ENCODE measurements at regions not wholly inside any gene's neighbourhood (a gene's known extent, or its start where the extent isn't known, plus 50 kb on each side); places are given as distances from the start of the nearest gene placed in this dataset.

GRCh38 chr13:55660851-55661250, 1479.9 kb upstream of the PRR20A start:
- no peak for DNase-seq (ENCODE audit: low read depth)

- DNase-seq (ENCODE audit: low read depth), result no peak
Measured at GRCh38 chr13:55661505-55661904, 1479.2 kb upstream of the PRR20A start.

DNA sequence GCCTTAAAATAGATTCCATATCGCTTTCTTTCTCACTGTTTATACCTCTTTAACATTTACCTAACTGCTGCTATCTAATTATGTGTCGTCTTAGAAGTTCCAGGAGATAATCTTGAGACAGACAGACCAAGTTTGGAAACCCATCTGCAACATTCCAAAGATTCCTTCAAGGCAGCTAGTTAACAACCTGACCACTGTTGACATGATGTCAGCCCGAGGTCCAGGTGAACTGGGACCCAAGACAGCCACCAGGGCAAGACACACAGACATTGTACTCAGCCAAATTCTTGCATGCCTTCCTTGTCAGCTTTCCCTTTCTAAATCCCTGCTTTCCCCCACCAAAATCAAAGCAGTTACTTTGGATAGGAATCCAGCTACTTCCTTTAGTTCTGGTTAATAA, 1476.5 kb upstream of the PRR20A start:
- no peak for DNase-seq (ENCODE audit: low read depth)

GRCh38 chr13:55669051-55669450, 1471.7 kb upstream of the PRR20A start:
- no peak for DNase-seq (ENCODE audit: low read depth)

DNA sequence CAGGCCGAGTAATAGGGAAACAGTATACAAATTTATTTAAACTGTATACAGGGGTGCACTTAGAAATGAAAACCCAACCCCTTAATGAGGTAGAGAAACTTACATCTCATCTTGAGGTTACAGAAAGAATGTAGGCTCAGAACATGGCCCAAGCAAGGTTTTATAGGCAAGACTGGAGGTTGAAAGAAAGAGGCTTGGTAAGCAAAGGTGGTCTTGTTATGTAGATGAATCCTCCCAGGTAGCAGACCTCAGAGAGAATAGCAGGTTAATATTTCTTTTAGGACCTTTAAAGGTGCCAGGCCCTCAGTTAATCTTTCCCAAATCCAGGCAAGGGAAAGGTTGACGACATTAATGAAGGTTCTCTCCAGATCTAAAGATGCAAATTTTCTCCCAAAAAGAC, 1466.8 kb upstream of the PRR20A start:
- DNase-seq (ENCODE audit: low read depth), result no peak

- no peak for DNase-seq (ENCODE audit: low read depth)
Measured at GRCh38 chr13:55682776-55683175, 1457.9 kb upstream of the PRR20A start.

DNA sequence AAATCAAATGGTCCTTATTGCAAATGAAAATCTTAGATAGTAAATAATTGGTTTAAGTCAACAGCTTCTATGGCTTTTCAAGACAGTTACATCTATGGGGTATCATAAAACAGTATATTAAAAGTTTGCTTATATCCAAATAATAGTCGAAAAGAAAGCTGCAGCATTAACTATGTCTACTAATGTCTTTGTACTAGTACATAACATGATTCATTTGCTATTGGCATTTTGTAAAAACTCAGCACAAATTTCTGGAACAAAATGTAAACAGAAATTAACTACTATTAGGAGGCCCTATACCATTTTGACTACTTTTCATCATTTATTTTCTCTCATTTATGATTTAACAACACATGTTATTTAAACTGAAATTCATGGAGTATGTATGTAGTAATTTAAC, 1435.2 kb upstream of the PRR20A start:
- DNase-seq (ENCODE audit: low read depth), result no peak

DNA sequence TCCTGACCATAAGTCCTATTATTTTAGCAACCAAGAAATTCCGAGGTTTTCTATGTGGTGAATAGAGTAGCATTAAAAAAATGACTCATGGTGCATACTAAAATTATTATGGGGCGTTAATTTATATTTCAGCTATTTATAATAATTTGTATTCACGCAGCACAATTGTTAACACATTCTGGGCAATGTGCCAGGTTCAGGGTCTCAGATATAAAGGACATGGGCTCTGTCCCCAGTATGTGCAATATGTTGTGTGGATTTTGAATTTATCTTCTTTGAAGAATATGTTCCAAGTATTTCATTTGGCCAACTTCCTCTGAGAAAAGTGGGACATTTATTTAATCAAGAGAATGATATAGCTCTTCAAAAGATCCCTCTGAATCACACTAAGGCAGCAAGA, 1434.7 kb upstream of the PRR20A start:
- no peak for DNase-seq (ENCODE audit: low read depth)

- DNase-seq (ENCODE audit: low read depth), result no peak
Measured at GRCh38 chr13:55714120-55714519, 1426.6 kb upstream of the PRR20A start.

DNA sequence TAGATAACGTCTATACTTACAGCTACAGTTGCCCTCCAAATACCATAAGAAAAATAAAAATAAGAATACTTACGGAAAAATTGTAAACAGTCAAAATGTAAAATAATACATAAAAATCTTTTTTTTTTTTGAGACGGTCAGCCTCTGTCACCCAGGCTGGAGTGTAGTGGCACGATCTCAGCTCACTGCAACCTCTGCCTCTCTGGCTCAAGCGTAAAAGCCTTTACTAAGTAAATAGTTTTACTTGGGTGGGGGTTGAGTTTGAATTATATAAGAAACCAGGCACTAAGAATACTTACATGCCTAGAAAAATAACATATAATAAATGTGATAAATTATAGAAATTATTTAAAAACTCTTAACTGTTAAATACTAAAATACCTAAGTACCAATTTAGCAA, 1413.0 kb upstream of the PRR20A start:
- no peak for DNase-seq (ENCODE audit: low read depth)

DNA sequence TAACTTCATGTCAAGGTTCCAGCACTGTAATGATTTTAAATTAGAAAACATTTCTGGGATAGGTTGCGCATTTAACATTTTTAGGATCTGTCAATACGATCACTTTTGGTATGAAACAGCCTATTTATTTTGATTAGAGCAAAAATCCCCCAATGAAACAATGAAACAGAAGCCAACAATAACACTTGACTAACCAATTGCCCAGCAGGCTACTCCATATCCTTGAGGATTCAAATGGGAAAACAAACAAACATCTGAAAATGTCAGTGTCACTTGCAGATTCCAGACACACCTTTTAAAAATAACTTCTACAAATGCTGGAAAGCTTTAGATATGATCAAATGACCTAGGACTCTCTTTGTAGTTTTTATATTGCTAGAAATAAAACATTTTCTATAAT, 1412.5 kb upstream of the PRR20A start:
- no peak for DNase-seq (ENCODE audit: low read depth)

GRCh38 chr13:55745828-55746227, 1394.9 kb upstream of the PRR20A start:
- DNase-seq (ENCODE audit: low read depth), result no peak

- DNase-seq (ENCODE audit: low read depth), result no peak
Measured at GRCh38 chr13:55761986-55762385, 1378.7 kb upstream of the PRR20A start.

GRCh38 chr13:55777612-55778011, 1363.1 kb upstream of the PRR20A start:
- no peak for DNase-seq (ENCODE audit: low read depth)

GRCh38 chr13:55783841-55784240, 1356.9 kb upstream of the PRR20A start:
- DNase-seq (ENCODE audit: low read depth), result no peak

GRCh38 chr13:55788548-55788947, 1352.2 kb upstream of the PRR20A start:
- no peak for DNase-seq (ENCODE audit: low read depth)

DNA sequence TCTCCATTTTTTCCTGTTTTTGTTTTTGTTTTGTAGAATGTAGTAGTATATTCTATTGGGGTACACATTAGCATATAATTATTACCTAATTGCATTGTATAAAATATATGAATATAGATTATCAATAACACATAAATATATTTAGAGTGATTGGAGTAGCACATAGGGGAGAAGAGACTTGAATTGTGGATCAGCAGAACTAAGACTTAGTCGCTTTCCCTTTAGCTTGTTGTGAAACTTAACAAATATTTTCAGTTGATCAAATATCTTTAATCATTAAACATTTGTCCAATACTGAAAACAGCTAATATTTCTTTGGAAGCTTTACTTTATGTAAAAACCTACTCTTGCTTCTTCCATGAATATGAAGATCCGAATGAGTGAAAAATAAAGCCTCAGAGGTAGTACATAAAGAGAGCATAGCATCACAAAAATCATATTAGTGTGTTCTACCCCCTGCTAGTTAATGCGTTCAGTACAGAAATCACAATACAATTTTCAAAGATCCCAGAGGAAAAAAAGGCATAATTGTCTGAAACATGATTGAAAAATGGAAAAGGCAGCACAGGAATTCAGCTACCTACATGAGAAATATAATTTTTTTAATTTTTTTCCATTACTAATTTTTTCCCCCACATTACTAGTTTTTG, 1348.0 kb upstream of the PRR20A start:
- no peak for DNase-seq (ENCODE audit: low read depth)

DNA sequence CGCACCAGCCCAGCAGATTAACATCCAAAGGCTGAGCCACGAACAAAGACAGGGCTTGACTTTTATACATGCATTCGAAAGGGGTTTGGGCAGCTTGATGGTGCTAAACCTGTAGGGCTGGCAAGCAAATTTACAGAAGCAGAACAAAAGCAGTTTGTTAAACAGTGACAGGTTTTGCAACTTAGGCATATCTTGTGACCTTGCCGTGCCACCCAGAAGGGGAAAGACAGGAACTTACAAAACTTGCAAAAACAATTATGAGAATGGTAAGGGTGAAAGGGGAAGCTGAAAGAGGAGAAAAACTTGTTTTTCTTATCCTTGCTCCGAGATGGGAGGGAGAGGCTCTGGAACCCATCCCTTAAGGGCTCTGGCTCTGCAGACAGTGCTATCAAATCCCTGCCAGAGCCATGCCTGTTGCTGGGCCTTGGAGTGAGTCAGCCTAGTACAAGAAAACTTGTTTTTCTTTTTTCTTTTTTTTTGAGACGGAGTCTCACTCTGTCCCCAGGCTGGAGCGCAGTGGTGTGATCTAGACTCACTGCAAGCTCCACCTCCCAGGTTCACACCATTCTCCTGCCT, 1325.2 kb upstream of the PRR20A start:
- no peak for DNase-seq (ENCODE audit: low read depth)

GRCh38 chr13:55816976-55817601, 1323.6 kb upstream of the PRR20A start:
- no peak for DNase-seq (ENCODE audit: low read depth)

GRCh38 chr13:55820817-55821216, 1319.9 kb upstream of the PRR20A start:
- no peak for DNase-seq (ENCODE audit: low read depth)

DNA sequence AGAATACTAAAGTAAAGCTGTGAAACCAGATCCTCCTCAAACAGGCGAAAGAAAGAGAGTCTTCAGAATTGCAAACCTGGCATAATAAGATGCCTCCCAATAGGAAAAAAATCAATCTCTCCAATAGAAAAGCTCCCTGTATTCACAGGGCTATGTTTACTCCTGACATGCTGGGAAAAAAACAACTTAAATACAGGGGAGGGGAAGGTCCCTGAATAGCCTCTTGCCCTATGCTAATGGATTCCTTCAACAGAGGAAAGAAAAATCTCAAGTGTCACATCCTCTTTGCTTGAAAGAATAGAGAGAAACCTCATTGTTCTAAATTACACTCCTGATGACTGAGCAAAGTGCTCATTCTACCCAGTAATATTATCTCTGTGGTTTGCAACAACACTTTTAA, 1271.1 kb upstream of the PRR20A start:
- no peak for DNase-seq (ENCODE audit: low read depth)

- DNase-seq (ENCODE audit: low read depth), result no peak
Measured at GRCh38 chr13:55887561-55887960, 1253.2 kb upstream of the PRR20A start.

DNA sequence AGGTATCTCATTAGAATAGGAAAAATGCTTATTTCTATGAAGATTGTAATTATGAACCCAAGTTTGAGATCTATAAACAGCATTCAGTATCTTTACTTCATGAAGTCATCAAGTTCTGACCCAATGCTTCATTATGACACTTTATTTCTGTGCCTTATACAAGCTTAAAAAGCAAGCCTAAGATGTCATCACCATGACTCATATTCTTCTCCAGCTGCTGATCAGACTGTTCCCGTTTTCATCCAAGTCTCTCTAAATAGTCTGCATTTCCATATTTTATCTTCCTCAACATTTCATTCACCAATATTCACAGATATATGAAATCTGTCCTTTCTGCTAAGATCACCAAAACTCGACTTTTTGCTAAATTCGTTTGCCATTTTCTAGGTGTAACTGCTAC, 1247.2 kb upstream of the PRR20A start:
- no peak for DNase-seq (ENCODE audit: low read depth)

- no peak for DNase-seq (ENCODE audit: low read depth)
Measured at GRCh38 chr13:55937180-55937579, 1203.5 kb upstream of the PRR20A start.
